ENCODE measurements at regions not wholly inside any gene's neighbourhood (a gene's known extent, or its start where the extent isn't known, plus 50 kb on each side); places are given as distances from the start of the nearest gene placed in this dataset.

DNA sequence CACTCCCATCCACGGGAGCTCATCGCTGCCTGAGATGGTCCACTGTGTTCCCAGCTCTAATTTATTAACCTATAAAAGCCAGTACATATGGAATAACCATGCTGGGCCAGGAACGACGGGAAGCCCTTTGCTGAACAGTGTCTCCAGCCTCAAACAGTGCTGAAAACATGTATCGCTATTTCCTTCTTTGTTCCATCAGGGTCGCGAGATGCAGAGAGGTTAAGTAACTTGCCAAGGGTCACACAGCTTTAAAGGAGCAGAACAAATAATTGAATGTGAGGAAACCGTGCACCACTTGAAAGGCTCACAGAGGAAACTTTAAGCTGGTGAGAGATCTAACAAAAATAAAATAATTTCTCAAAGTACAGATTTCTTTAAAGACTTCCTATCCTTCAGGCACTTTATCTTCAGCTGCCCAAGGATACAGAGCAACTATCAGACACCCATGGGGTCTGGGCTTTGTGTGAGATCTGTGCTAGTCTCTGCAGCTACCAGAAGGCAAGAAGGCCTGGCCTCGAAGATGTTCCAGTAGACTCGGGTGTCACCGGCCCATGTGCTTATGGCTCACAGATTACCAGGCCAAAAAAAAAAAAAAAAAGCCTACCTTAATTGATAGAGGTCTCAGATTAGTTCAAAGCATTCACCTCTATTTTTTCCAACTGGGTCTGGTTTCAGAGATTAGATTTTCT is 207.8 kb upstream of the FOXF1 start:
- TF ChIP-seq, protein P1, sequence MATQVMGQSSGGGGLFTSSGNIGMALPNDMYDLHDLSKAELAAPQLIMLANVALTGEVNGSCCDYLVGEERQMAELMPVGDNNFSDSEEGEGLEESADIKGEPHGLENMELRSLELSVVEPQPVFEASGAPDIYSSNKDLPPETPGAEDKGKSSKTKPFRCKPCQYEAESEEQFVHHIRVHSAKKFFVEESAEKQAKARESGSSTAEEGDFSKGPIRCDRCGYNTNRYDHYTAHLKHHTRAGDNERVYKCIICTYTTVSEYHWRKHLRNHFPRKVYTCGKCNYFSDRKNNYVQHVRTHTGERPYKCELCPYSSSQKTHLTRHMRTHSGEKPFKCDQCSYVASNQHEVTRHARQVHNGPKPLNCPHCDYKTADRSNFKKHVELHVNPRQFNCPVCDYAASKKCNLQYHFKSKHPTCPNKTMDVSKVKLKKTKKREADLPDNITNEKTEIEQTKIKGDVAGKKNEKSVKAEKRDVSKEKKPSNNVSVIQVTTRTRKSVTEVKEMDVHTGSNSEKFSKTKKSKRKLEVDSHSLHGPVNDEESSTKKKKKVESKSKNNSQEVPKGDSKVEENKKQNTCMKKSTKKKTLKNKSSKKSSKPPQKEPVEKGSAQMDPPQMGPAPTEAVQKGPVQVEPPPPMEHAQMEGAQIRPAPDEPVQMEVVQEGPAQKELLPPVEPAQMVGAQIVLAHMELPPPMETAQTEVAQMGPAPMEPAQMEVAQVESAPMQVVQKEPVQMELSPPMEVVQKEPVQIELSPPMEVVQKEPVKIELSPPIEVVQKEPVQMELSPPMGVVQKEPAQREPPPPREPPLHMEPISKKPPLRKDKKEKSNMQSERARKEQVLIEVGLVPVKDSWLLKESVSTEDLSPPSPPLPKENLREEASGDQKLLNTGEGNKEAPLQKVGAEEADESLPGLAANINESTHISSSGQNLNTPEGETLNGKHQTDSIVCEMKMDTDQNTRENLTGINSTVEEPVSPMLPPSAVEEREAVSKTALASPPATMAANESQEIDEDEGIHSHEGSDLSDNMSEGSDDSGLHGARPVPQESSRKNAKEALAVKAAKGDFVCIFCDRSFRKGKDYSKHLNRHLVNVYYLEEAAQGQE (IDR thresholded peaks at IDR 0.05; ENCODE audit: insufficient replicate concordance, low read depth), result no peak
- TF ChIP-seq POLR2AphosphoS5 (IDR thresholded peaks at IDR 0.05; ENCODE audit: low read depth) (no peak), SPI1 (IDR thresholded peaks at IDR 0.05; ENCODE audit: borderline replicate concordance, low read depth) (no peak), GABPA (IDR thresholded peaks at IDR 0.05; ENCODE audit: low read depth) (no peak)
- TF ChIP-seq, protein P2, sequence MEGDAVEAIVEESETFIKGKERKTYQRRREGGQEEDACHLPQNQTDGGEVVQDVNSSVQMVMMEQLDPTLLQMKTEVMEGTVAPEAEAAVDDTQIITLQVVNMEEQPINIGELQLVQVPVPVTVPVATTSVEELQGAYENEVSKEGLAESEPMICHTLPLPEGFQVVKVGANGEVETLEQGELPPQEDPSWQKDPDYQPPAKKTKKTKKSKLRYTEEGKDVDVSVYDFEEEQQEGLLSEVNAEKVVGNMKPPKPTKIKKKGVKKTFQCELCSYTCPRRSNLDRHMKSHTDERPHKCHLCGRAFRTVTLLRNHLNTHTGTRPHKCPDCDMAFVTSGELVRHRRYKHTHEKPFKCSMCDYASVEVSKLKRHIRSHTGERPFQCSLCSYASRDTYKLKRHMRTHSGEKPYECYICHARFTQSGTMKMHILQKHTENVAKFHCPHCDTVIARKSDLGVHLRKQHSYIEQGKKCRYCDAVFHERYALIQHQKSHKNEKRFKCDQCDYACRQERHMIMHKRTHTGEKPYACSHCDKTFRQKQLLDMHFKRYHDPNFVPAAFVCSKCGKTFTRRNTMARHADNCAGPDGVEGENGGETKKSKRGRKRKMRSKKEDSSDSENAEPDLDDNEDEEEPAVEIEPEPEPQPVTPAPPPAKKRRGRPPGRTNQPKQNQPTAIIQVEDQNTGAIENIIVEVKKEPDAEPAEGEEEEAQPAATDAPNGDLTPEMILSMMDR (IDR thresholded peaks at IDR 0.05; ENCODE audit: insufficient read depth, low read length), result no peak
- no peaks in the 10 kb centered on the region for H3K27me3 ChIP-seq (ENCODE audit: insufficient read depth, poor library complexity, severe bottlenecking)
- no peak overlapping the region for H3K27ac ChIP-seq (replicated peaks)
- DNase-seq (ENCODE audit: low read depth in 1 of 2, low spot score in 1 of 2), result no peak
- H3K4me3 ChIP-seq (replicated peaks; ENCODE audit: insufficient read depth, low read length), result no peak overlapping the region

- Histone ChIP-seq H3K27ac (replicated peaks) (no peak overlapping the region), H3K4me3 (replicated peaks; ENCODE audit: insufficient read depth, low read length) (no peak overlapping the region), H3K27me3 (ENCODE audit: insufficient read depth, poor library complexity, severe bottlenecking) (no peaks in the 10 kb centered on the region)
- TF ChIP-seq POLR2AphosphoS5 (IDR thresholded peaks at IDR 0.05; ENCODE audit: low read depth) (no peak), SPI1 (IDR thresholded peaks at IDR 0.05; ENCODE audit: borderline replicate concordance, low read depth) (no peak), GABPA (IDR thresholded peaks at IDR 0.05; ENCODE audit: low read depth) (no peak)
- TF ChIP-seq, protein P1 (IDR thresholded peaks at IDR 0.05; ENCODE audit: insufficient replicate concordance, low read depth), result no peak
- TF ChIP-seq, protein P2 (IDR thresholded peaks at IDR 0.05; ENCODE audit: insufficient read depth, low read length), result no peak
- DNase-seq (ENCODE audit: low read depth in 1 of 2, low spot score in 1 of 2), result no peak
These were observed 206.3 kb upstream of the FOXF1 start for GRCh38 chr16:86303787-86304678.

DNA sequence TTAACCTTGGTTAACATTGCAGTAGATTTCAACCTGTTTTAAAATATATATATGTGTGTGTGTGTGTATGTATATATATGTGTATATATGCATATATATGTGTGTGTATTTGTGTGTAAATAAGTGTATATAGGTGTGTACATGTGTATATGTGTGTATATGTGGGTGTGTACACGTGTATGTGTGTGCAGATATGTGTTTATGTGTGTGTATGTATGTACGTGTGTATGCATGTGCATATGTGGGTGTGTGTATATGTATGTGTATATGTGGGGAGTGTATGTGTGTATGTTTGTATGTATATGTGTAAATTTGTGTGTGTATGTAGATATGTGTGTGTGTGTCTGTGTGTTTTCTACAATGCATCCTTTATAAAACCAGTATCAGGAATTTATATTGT is 205.5 kb upstream of the FOXF1 start:
- Histone ChIP-seq H3K27ac (replicated peaks) (no peak overlapping the region), H3K4me3 (replicated peaks; ENCODE audit: insufficient read depth, low read length) (no peak overlapping the region), H3K27me3 (ENCODE audit: insufficient read depth, poor library complexity, severe bottlenecking) (no peaks in the 10 kb centered on the region)
- DNase-seq (ENCODE audit: low read depth in 1 of 2, low spot score in 1 of 2), result no peak
- TF ChIP-seq, protein P1 (IDR thresholded peaks at IDR 0.05; ENCODE audit: insufficient replicate concordance, low read depth), result no peak
- TF ChIP-seq GABPA (IDR thresholded peaks at IDR 0.05; ENCODE audit: low read depth) (no peak), POLR2AphosphoS5 (IDR thresholded peaks at IDR 0.05; ENCODE audit: low read depth) (no peak), SPI1 (IDR thresholded peaks at IDR 0.05; ENCODE audit: borderline replicate concordance, low read depth) (no peak)
- TF ChIP-seq, protein P2 (IDR thresholded peaks at IDR 0.05; ENCODE audit: insufficient read depth, low read length), result no peak

Data from HL-60 (cell line).